ENCODE measurements at regions not wholly inside any gene's neighbourhood (a gene's known extent, or its start where the extent isn't known, plus 50 kb on each side); places are given as distances from the start of the nearest gene placed in this dataset.

DNA sequence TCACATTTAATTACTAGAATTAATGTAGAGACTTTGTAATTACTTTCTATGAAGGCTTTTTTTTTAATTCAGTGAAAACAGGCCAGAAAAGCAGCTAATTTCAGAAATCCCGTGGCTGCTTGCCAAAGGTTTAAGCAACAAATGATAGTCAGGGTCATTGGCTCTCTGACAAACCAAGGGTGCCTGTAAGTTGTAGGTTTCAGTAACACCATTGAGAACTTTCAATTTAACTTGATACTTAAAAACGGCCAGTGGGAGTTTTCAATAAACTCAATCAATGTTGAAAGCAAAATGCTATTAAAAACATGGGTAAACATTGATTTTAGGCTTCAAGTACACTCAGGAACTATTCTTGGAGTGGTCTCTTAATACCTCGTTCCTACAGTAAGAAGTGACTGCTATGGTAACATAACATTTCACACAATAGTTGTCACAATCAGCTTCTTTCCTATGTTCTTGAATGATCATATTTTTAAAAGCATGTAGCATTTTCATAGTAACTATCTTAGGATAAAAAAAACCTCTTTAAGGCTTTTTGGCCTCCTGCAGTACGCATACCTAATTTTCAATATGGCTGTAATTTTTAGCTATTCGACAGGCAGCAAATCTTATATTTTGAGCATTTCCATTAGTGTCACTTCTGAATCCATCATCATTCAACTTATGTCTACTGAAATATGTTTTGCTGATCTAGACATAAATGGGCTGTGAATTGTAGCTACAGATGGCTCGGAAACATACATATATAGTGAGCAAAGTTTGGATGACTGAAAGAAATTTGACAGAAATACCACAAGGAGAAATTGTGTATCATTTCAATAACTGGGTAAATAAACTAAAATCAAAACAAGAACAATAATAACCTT, 592.1 kb upstream of the GBE1 start:
- DNase-seq (ENCODE audit: low read depth): no peak

DNA sequence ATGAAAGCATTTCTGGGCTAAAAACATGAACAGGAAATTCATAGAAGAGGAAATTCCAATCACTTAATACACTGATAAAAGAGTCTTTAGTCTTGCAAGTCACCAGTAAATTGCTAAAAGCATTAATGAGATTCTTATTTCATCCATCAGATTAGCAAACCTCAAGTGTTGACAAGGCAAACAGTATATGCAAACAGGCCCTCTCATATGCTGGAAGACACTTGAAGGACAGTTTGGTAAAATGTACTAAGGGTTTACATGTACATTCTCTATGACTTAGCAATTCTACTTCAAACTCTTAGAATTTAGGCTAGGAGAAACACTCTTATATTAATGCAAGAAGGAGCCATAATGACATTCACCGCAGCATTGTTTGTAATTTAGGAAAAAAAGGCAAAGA, 586.1 kb upstream of the GBE1 start:
- no peak overlapping the region for H3K4me3 ChIP-seq (ENCODE audit: low read depth, low read length)
- DNase-seq (ENCODE audit: low read depth): no peak
- TF ChIP-seq, protein P1, sequence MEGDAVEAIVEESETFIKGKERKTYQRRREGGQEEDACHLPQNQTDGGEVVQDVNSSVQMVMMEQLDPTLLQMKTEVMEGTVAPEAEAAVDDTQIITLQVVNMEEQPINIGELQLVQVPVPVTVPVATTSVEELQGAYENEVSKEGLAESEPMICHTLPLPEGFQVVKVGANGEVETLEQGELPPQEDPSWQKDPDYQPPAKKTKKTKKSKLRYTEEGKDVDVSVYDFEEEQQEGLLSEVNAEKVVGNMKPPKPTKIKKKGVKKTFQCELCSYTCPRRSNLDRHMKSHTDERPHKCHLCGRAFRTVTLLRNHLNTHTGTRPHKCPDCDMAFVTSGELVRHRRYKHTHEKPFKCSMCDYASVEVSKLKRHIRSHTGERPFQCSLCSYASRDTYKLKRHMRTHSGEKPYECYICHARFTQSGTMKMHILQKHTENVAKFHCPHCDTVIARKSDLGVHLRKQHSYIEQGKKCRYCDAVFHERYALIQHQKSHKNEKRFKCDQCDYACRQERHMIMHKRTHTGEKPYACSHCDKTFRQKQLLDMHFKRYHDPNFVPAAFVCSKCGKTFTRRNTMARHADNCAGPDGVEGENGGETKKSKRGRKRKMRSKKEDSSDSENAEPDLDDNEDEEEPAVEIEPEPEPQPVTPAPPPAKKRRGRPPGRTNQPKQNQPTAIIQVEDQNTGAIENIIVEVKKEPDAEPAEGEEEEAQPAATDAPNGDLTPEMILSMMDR (IDR thresholded peaks at IDR 0.05; ENCODE audit: low read depth, low read length, missing control alignments): no peak

More for the DNA sequence above, 592.1 kb upstream of the GBE1 start:
- TF ChIP-seq, protein P1 (IDR thresholded peaks at IDR 0.05; ENCODE audit: low read depth, low read length, missing control alignments): no peak
- H3K4me3 ChIP-seq (ENCODE audit: low read depth, low read length): no peak overlapping the region

DNA sequence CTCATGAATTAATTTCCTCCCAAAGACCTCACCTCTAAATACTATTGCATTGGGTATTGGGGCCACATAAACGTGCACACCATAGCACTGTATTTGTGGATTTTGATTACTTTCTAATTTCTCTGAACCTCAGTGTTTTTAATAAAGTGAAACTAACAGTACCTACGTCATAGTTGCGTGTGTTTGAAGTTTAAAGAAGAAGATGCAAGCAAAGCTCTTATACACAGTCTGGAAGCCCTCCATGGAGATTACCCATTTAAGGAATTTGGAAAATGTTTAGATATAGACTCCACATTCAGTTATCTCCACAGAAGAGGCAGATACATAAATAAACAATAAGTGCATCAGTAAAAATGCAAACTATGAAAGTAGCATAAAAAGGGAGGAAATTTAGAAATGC, 581.1 kb upstream of the GBE1 start:
- TF ChIP-seq, protein P1 (IDR thresholded peaks at IDR 0.05; ENCODE audit: low read depth, low read length, missing control alignments): no peak
- DNase-seq (ENCODE audit: low read depth): no peak
- no peak overlapping the region for H3K4me3 ChIP-seq (ENCODE audit: low read depth, low read length)

DNA sequence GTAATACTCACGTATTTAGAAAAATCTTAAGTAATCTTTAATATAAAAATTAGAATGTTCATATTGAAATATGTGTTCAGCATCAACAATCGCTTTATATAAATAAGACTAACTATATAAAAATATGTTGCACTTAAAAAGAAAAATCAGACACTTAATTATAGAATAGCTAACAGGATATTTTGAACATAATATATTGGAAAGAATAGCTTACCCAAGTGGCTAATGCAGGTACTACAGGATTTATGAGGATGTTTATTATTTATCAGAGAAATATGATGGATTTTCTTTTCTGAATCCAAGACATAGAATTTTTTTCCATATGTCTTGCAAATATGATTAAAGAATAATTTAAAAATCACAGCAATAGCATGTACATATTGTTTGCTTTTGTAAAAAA, 567.9 kb upstream of the GBE1 start:
- H3K4me3 ChIP-seq (ENCODE audit: low read depth, low read length): no peak overlapping the region
- TF ChIP-seq, protein P1 (IDR thresholded peaks at IDR 0.05; ENCODE audit: low read depth, low read length, missing control alignments): no peak
- no peak for DNase-seq (ENCODE audit: low read depth)

DNA sequence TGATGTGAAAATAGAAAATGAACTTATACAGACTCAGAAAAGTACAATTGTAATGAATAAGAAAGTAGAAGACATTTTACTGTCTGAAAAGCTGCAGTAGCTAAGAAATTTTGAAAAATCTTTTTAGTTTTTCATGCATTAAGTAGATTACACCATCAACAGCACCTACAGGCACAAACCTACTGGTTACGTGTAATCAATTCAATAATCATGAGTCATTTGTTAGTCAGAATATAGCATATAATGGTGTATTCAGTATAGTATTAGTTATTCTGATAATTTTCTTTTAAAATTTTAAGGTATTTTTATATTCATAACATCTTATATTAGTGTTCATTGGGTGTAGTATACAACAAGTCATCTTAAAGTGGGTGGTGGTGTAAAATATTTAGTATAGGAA, 550.5 kb upstream of the GBE1 start:
- no peak for DNase-seq (ENCODE audit: low read depth)
- TF ChIP-seq, protein P1 (IDR thresholded peaks at IDR 0.05; ENCODE audit: low read depth, low read length, missing control alignments): no peak
- H3K4me3 ChIP-seq (ENCODE audit: low read depth, low read length): no peak overlapping the region

DNA sequence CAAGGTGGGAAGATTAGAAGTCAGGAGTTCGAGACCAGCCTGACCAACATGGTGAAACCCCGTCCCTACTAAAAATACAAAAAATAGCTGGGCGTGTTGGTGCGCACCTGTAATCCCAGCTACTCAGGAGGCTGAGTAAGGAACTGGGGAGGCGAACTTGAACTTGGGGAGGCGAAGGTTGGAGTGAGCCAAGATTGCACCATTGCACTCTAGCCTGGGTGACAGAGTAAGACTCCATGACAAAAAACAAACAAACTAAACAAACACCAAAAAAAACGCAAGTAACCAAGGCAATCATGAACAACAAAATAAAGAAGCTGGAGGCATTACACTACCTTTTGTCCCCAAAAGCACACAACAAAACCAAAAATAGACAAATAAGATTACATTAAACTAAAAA, 547.3 kb upstream of the GBE1 start:
- DNase-seq (ENCODE audit: low read depth): no peak
- TF ChIP-seq, protein P1 (IDR thresholded peaks at IDR 0.05; ENCODE audit: low read depth, low read length, missing control alignments): no peak
- H3K4me3 ChIP-seq (ENCODE audit: low read depth, low read length): no peak overlapping the region

DNA sequence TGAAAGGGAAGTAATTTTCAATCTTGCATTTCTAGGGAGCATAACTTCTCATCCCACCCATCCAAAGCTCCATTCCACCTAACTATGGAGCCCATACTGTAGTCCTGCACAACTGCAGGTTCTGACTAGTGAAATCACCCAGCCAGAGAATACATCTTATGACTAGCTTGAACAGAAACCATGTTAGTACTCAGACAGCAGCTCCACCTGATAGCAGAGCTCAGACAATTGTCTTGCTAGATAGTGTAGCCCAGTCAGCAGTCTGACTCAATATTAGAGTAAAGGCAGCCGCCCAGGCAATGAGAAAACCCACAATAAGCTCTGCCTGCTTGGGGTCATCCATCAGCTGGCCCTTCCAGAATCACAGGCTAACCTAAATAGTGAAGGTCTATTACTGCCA, 544.7 kb upstream of the GBE1 start:
- no peak overlapping the region for H3K4me3 ChIP-seq (ENCODE audit: low read depth, low read length)
- DNase-seq (ENCODE audit: low read depth): no peak
- TF ChIP-seq, protein P1 (IDR thresholded peaks at IDR 0.05; ENCODE audit: low read depth, low read length, missing control alignments): no peak

Measured in GM12864 (cell line).